Calu3 (cell line): ENCODE measurements at regions not wholly inside any gene's neighbourhood (a gene's known extent, or its start where the extent isn't known, plus 50 kb on each side); places are given as distances from the start of the nearest gene placed in this dataset.
"Not testable (repeated sequence)": the region's sequence is repeated elsewhere in the genome, so short reads cannot be mapped to it uniquely, and the experiment has no call there.

Experiments used
- BruUV-seq: library from RNA; stranded (reverse); fragments of 400-500 nt; replicated peaks from 2 replicates; lab custom pipeline; 2021; lab: Mats Ljungman, UMichigan
- CTCF ChIA-PET: fragments of 300-600 bp; sonication (Branson Sonifier 250); formaldehyde crosslinking; loops from one replicate; lab custom pipeline; 2022; ENCODE audit warnings: antibody characterized with exemption; lab: Charles Lee
- DNase-seq: peaks from one replicate; pipeline ENCODE4 v3.0.0; 2022
- H3K27ac Mint-ChIP-seq: one replicate; pipeline ENCODE4 v1.8.0; 2022; ENCODE audit warnings: mixed read lengths; ENCODE audit not compliant: unreplicated experiment
- H3K27me3 Mint-ChIP-seq: one replicate; pipeline ENCODE4 v1.8.0; 2022; ENCODE audit warnings: mixed read lengths; ENCODE audit not compliant: unreplicated experiment
- H3K36me3 Mint-ChIP-seq: one replicate; pipeline ENCODE4 v1.8.0; 2022; ENCODE audit warnings: mild to moderate bottlenecking, moderate library complexity, mixed read lengths; ENCODE audit not compliant: insufficient read depth, unreplicated experiment
- H3K4me1 Mint-ChIP-seq: one replicate; pipeline ENCODE4 v1.8.0; 2022; ENCODE audit warnings: mild to moderate bottlenecking, low read depth, mixed read lengths; ENCODE audit not compliant: unreplicated experiment
- H3K4me3 Mint-ChIP-seq: one replicate; pipeline ENCODE4 v1.8.0; 2022; ENCODE audit warnings: mild to moderate bottlenecking, low read depth, moderate library complexity, mixed read lengths; ENCODE audit not compliant: unreplicated experiment
- H3K9me3 Mint-ChIP-seq: one replicate; pipeline ENCODE4 v1.8.0; 2022; ENCODE audit warnings: low read depth, mixed read lengths; ENCODE audit not compliant: unreplicated experiment
- intact Hi-C: fragments of 100-400 bp; cut with micrococcal nuclease; formaldehyde crosslinking; loops from one replicate; pipeline ENCODE4 v1.10.0; 2022; ENCODE audit not compliant: unreplicated experiment
- TF ChIP-seq, protein P1 (sequence below): fragments of 200-600 bp; IDR thresholded peaks from one replicate; pipeline ENCODE4 v1.8.0; 2022; ENCODE audit warnings: antibody characterized with exemption; ENCODE audit not compliant: unreplicated experiment

- H3K36me3 Mint-ChIP-seq = peaks cover 5% of the 10 kb centered on the region
- H3K4me1 Mint-ChIP-seq = no peaks in the 10 kb centered on the region
- H3K9me3 Mint-ChIP-seq = no peaks in the 10 kb centered on the region
- no TSS peak for BruUV-seq
- TF ChIP-seq, protein P1, sequence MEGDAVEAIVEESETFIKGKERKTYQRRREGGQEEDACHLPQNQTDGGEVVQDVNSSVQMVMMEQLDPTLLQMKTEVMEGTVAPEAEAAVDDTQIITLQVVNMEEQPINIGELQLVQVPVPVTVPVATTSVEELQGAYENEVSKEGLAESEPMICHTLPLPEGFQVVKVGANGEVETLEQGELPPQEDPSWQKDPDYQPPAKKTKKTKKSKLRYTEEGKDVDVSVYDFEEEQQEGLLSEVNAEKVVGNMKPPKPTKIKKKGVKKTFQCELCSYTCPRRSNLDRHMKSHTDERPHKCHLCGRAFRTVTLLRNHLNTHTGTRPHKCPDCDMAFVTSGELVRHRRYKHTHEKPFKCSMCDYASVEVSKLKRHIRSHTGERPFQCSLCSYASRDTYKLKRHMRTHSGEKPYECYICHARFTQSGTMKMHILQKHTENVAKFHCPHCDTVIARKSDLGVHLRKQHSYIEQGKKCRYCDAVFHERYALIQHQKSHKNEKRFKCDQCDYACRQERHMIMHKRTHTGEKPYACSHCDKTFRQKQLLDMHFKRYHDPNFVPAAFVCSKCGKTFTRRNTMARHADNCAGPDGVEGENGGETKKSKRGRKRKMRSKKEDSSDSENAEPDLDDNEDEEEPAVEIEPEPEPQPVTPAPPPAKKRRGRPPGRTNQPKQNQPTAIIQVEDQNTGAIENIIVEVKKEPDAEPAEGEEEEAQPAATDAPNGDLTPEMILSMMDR = no peak
- H3K27ac Mint-ChIP-seq = no peak overlapping the region
- no peak overlapping the region for H3K4me3 Mint-ChIP-seq
- CTCF ChIA-PET = no interaction called here
- peaks cover 76% of the 10 kb centered on the region for H3K27me3 Mint-ChIP-seq
- intact Hi-C loops = no loop called here
- DNase-seq = no peak
These were observed 216.1 kb downstream of the TMEM121 start for GRCh38 chr14:105742531-105742848.

DNA sequence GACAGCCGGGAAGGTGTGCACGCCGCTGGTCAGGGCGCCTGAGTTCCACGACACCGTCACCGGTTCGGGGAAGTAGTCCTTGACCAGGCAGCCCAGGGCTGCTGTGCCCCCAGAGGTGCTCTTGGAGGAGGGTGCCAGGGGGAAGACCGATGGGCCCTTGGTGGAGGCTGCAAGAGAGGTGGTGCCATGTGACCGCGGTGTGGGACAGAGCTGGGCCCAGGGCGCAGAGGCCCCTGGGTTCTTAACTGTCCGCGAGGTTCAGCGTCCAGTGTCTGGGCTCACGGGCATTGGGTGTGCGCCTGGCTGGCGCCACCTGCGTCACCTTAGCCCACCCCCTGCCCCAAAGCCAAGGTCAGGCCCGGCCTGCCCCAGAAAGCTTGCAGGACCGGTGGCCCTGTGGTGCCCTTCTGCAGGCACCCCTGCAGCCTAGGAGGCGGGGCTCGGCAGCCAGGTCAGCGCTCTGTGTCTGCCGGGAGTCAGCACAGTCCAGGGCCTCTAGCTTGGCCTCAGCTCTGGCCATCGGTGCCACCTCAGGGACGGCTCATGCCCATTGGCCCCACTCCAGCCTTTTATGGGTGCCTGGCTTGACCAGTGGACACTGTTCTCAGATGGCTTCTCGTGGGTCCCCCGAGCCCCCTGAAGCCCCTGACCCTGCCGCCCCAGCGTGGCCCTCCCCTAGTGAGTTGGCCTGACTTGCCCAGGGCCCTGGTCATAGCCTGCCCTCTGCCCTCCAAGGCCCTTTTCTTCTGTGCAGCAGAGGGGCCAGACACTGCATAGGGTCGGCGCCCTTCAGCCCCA, 216.7 kb downstream of the TMEM121 start:
- H3K27ac Mint-ChIP-seq, intact Hi-C loops, H3K4me3 Mint-ChIP-seq, H3K4me1 Mint-ChIP-seq, DNase-seq, CTCF ChIA-PET, H3K9me3 Mint-ChIP-seq, BruUV-seq: not testable (repeated sequence)
- Mint-ChIP-seq H3K36me3 (peaks cover 11% of the 10 kb centered on the region), H3K27me3 (peaks cover 76% of the 10 kb centered on the region)

DNA sequence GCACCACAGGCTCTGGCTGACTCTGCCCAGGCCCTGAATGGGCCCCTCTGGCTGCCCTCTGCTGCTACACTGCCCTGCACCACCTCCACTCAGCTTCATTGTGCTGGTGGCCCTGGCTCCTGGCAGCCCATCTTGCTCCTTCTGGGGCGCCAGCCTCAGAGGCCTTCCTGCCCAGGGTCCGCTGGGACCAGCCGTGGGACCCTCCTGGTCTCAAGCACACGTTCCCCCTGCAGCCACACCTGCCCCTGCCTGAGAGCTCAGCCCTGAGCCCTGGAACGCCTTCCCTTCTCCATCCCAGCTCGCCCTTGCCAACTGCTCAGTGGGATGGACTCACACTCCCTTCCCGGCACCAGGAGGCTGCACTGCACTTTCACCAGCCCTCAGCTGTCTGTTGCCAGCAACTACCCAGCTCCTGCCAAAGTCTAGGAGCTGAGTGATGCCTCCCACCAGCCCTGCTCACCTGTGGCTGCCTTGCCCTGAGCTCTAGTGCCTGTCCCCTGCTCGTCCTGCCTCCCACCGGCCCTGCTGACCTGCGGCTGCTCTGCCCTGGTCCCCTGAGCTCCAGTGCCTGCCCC, 217.9 kb downstream of the TMEM121 start:
- H3K27ac Mint-ChIP-seq, intact Hi-C loops, H3K4me3 Mint-ChIP-seq, CTCF ChIA-PET, BruUV-seq, H3K9me3 Mint-ChIP-seq, DNase-seq: not testable (repeated sequence)
- Mint-ChIP-seq H3K4me1 (peaks cover 10% of the 10 kb centered on the region), H3K36me3 (peaks cover 15% of the 10 kb centered on the region), H3K27me3 (peaks cover 76% of the 10 kb centered on the region)

DNA sequence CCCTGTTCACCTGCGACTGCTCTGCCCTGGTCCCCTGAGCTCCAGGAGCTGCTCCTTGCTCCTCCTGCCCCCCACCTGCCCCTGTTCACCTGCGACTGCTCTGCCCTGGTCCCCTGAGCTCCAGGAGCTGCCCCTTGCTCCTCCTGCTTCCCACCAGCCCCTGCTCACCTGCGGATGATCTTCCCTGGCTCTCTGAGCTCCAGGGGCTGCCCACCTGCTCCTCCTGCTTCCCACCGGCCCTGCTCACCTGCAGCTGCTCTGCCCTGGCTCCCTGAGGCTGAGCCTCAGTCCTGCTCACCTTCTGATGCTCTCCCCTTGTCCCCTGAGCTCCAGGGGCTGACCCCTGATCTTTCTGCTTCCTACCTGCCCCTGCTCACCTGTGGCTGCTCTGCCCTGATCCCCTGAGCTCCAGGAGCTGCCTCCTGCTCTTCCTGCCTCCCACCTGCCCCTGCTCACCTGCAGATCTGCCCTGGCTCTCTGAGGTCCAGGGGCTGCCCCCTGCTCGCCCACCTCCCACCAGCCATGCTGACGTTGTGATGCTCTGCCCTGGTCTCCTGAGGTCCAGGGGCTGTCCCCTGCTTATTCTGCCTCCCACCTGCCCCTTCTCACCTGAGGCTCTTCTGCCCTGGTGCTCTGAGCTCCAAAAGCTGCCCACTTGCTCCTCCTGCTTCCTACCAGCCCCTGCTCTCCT, 219.2 kb downstream of the TMEM121 start:
- Mint-ChIP-seq H3K27me3 (peaks cover 74% of the 10 kb centered on the region), H3K27ac (no peak overlapping the region), H3K4me3 (no peak overlapping the region), H3K36me3 (peaks cover 15% of the 10 kb centered on the region), H3K9me3 (no peaks in the 10 kb centered on the region), H3K4me1 (peaks cover 10% of the 10 kb centered on the region)
- intact Hi-C loops = no loop called here
- DNase-seq = no peak
- CTCF ChIA-PET = interaction anchor here (0.6 kb wide), 1 partner anchor 37 kb away, joined by 4 read pairs; no protein-coding TSS in a partner anchor
- BruUV-seq = no TSS peak
- TF ChIP-seq, protein P1 = no peak

GRCh38 chr14:105746124-105746514, 219.7 kb downstream of the TMEM121 start:
- no peak overlapping the region for H3K27ac Mint-ChIP-seq
- intact Hi-C loops = no loop called here
- peaks cover 10% of the 10 kb centered on the region for H3K4me1 Mint-ChIP-seq
- no TSS peak for BruUV-seq
- TF ChIP-seq, protein P1 = no peak
- no peak for DNase-seq
- H3K27me3 Mint-ChIP-seq = peaks cover 80% of the 10 kb centered on the region
- no peak overlapping the region for H3K4me3 Mint-ChIP-seq
- CTCF ChIA-PET = no interaction called here
- H3K36me3 Mint-ChIP-seq = peaks cover 15% of the 10 kb centered on the region
- H3K9me3 Mint-ChIP-seq = no peaks in the 10 kb centered on the region

DNA sequence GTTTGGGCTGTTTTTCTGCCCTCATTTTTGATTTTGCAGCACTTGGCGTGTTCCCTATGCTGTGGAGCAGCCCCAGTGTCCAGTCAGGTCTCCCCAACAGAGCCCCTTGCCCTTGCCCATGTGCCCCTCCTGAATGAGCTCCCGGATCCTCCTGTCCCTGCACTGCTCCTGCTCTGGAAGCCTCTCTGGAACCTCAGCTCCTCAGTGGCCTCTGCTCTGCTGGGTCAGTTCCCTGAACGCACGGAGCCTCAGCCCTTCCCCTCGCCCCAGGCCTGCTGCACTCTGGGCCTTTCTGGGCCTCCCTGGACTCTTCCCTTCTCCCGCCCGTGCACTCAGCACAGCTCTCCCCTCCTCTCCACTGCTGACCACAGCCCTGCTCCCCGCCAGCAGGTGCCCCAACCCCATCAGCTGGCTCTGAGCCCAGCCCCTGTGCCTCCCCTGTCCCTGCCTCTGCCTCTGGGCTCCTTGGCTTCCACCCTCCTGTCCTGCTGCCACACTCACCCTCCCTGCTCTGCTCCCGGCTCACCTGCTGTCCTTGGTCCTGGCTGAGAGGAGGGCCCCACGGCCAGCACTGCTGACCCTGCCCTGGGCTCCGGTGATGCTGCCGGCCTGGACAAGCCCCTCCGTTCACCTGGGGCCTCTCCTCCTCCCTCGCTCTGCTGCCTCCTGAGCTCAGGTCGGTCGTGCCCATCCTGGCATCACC, 220.6 kb downstream of the TMEM121 start:
- DNase-seq, H3K27ac Mint-ChIP-seq, CTCF ChIA-PET, BruUV-seq, H3K9me3 Mint-ChIP-seq, H3K4me3 Mint-ChIP-seq, intact Hi-C loops: not testable (repeated sequence)
- H3K36me3 Mint-ChIP-seq = peaks cover 15% of the 10 kb centered on the region
- H3K4me1 Mint-ChIP-seq = peaks cover 10% of the 10 kb centered on the region
- peaks cover 82% of the 10 kb centered on the region for H3K27me3 Mint-ChIP-seq
